ENCODE measurements at regions not wholly inside any gene's neighbourhood (a gene's known extent, or its start where the extent isn't known, plus 50 kb on each side); places are given as distances from the start of the nearest gene placed in this dataset.

DNA sequence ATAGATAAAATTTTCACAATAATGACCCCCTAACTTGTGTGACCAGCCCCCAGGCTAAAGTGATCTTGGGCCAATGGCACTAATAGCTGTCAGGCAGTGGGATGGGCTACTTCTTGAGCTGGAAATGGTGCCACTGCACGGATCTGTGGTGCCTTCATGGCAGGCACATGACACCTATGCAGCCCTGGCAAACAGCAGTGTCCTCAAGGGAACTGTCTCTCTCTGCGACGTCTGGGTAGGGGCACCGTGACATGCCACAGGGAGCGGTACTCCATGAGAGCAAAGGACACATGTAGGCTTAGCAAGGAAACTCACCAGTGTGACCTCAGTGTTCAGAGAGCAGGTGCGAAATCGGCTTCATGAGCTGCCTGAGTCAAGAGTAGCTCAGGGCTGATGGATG, 161.7 kb upstream of the TWIST2 start:
- no peak for ATAC-seq
- Histone ChIP-seq H3K9me3 (no peaks in the 10 kb centered on the region), H3K27ac (no peak overlapping the region), H3K27me3 (no peaks in the 10 kb centered on the region), H3K4me1 (no peaks in the 10 kb centered on the region), H3K36me3 (no peaks in the 10 kb centered on the region), H3K4me3 (no peak overlapping the region)
- intact Hi-C loops (cut with DNase I), result no loop called here
- TF ChIP-seq POLR2A (IDR thresholded peaks at IDR 0.05), result no peak
- TF ChIP-seq, protein P1, sequence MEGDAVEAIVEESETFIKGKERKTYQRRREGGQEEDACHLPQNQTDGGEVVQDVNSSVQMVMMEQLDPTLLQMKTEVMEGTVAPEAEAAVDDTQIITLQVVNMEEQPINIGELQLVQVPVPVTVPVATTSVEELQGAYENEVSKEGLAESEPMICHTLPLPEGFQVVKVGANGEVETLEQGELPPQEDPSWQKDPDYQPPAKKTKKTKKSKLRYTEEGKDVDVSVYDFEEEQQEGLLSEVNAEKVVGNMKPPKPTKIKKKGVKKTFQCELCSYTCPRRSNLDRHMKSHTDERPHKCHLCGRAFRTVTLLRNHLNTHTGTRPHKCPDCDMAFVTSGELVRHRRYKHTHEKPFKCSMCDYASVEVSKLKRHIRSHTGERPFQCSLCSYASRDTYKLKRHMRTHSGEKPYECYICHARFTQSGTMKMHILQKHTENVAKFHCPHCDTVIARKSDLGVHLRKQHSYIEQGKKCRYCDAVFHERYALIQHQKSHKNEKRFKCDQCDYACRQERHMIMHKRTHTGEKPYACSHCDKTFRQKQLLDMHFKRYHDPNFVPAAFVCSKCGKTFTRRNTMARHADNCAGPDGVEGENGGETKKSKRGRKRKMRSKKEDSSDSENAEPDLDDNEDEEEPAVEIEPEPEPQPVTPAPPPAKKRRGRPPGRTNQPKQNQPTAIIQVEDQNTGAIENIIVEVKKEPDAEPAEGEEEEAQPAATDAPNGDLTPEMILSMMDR (IDR thresholded peaks at IDR 0.05), result no peak
- no peak for DNase-seq
- 84 to 96% (median 87%) methylated on average over 7 of the region's 7 CpGs for WGBS, 4 donors

DNA sequence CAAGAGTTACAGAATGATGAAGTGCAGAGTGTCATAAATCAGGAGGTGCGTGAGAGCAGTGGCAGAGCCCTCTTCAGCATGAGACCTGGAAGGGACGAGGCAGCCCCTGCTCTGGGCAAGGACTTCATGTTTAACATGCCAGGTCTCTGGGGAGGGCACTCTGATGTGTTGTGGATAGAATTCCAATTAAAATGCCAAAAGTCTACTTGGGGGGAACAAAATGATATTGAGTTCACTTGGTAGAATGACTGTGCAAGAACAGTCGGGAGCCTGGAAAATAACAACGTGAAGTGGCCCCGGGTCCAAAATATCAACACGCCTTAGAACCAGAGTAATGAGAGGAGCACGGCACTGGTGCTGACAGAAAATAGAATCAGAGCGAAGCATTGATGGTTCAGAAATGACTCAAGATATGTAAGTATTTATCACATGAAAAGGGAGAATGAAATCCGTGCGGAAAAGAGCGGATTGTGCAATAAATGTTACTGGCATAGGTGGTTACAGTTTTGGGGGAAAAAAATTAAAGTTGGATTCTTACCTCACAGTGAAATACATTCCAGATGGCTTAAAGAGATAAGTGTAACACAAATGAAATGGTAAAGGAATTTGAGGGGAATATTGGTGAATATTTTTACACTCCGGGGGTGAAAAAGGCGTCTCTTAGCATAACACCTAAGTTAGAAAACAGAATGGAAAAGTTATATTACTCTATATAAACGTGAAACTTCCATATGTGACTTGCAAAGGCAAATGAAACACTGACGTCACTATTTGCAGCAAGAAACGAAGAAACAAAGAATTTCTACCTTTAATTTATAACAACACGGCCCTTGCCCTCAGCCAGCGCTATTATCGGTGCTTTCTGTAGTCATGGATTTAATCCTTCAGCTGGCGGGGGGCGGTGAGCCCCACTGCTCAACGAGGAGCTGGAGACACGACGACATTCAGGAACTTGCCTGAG, 159.4 kb upstream of the TWIST2 start:
- H3K9me3 ChIP-seq, result no peaks in the 10 kb centered on the region
- no peaks in the 10 kb centered on the region for H3K27me3 ChIP-seq
- ATAC-seq (no peak), DNase-seq (no peak)
- intact Hi-C loops (cut with DNase I), result no loop called here
- WGBS, 4 donors, result 70 to 80% (median 76%) methylated on average over 23 to 24 of the region's 24 CpGs
- no peak overlapping the region for H3K27ac ChIP-seq
- H3K36me3 ChIP-seq, result no peaks in the 10 kb centered on the region
- no peaks in the 10 kb centered on the region for H3K4me1 ChIP-seq
- no peak overlapping the region for H3K4me3 ChIP-seq
- TF ChIP-seq, protein P1 (IDR thresholded peaks at IDR 0.05), result no peak
- TF ChIP-seq POLR2A (IDR thresholded peaks at IDR 0.05), result no peak

- ATAC-seq, result no peak
- Histone ChIP-seq H3K36me3 (no peaks in the 10 kb centered on the region), H3K27me3 (no peaks in the 10 kb centered on the region), H3K4me3 (no peak overlapping the region), H3K9me3 (no peaks in the 10 kb centered on the region), H3K27ac (no peak overlapping the region), H3K4me1 (no peaks in the 10 kb centered on the region)
- intact Hi-C loops (cut with DNase I), result no loop called here
- no peak for TF ChIP-seq POLR2A (IDR thresholded peaks at IDR 0.05)
- TF ChIP-seq, protein P1 (IDR thresholded peaks at IDR 0.05), result no peak
- DNase-seq, result no peak
- 68 to 74% (median 70%) methylated on average over 2 of the region's 2 CpGs for WGBS, 4 donors
Measured at GRCh38 chr2:238689331-238689730, 158.6 kb upstream of the TWIST2 start.

GRCh38 chr2:238689871-238690389, 158.0 kb upstream of the TWIST2 start:
- 58 to 83% (median 70%) methylated on average over 5 to 7 of the region's 7 CpGs for WGBS, 4 donors
- no peak overlapping the region for H3K27ac ChIP-seq
- no peak for ATAC-seq

More at GRCh38 chr2:238689871-238690389, 158.0 kb upstream of the TWIST2 start:
- no peak for DNase-seq
- Histone ChIP-seq H3K9me3 (no peaks in the 10 kb centered on the region), H3K4me1 (no peaks in the 10 kb centered on the region), H3K4me3 (no peak overlapping the region), H3K36me3 (no peaks in the 10 kb centered on the region), H3K27me3 (no peaks in the 10 kb centered on the region)
- intact Hi-C loops (cut with DNase I), result no loop called here
- no peak for TF ChIP-seq POLR2A (IDR thresholded peaks at IDR 0.05)
- TF ChIP-seq, protein P1 (IDR thresholded peaks at IDR 0.05), result no peak
